CD4-positive, alpha-beta T cell treated with Interferon gamma for 1 hour (primary cell): ENCODE measurements at regions not wholly inside any gene's neighbourhood (a gene's known extent, or its start where the extent isn't known, plus 50 kb on each side); places are given as distances from the start of the nearest gene placed in this dataset.

Experiments
- DNase-seq: peaks from one replicate; pipeline ENCODE4 v3.0.0-alpha.2; 2020

- DNase-seq, result no peak
Observed at GRCh38 chr2:136399667-136400289, 281.8 kb upstream of the CXCR4 start.

GRCh38 chr2:136395582-136395981, 277.6 kb upstream of the CXCR4 start:
- DNase-seq, result no peak

- DNase-seq, result no peak
Observed at GRCh38 chr2:136394136-136395060, 276.4 kb upstream of the CXCR4 start.

GRCh38 chr2:136393514-136393913, 275.6 kb upstream of the CXCR4 start:
- DNase-seq, result no peak

GRCh38 chr2:136392897-136393505, 275.1 kb upstream of the CXCR4 start:
- no peak for DNase-seq

- peak; percentile 9 for DNase-seq
Observed at GRCh38 chr2:136389809-136390208, 271.9 kb upstream of the CXCR4 start.

- DNase-seq, result no peak
Observed at GRCh38 chr2:136386046-136386445, 268.1 kb upstream of the CXCR4 start.

- peak; percentile 57 for DNase-seq
Observed at GRCh38 chr2:136384531-136385303, 266.8 kb upstream of the CXCR4 start.

GRCh38 chr2:136383167-136383566, 265.2 kb upstream of the CXCR4 start:
- DNase-seq, result no peak

- peak; percentile 78 for DNase-seq
Observed at GRCh38 chr2:136381722-136382633, 264.0 kb upstream of the CXCR4 start.

- DNase-seq, result no peak
Observed at GRCh38 chr2:136381245-136381644, 263.3 kb upstream of the CXCR4 start.

- DNase-seq, result peak; percentile 77
Observed at GRCh38 chr2:136378712-136379595, 261.0 kb upstream of the CXCR4 start.

- DNase-seq, result no peak
Observed at GRCh38 chr2:136377423-136378382, 259.8 kb upstream of the CXCR4 start.

GRCh38 chr2:136376798-136377211, 258.9 kb upstream of the CXCR4 start:
- DNase-seq, result peak; percentile 15

- DNase-seq, result peak; percentile 22
Observed at GRCh38 chr2:136376211-136376610, 258.3 kb upstream of the CXCR4 start.

GRCh38 chr2:136375017-136375901, 257.3 kb upstream of the CXCR4 start:
- DNase-seq, result no peak

- DNase-seq, result no peak
Observed at GRCh38 chr2:136373841-136374240, 255.9 kb upstream of the CXCR4 start.

- no peak for DNase-seq
Observed at GRCh38 chr2:136373029-136373428, 255.1 kb upstream of the CXCR4 start.

GRCh38 chr2:136363900-136364299, 246.0 kb upstream of the CXCR4 start:
- DNase-seq, result no peak
